Neural crest cell (in vitro differentiated cells): ENCODE measurements at regions not wholly inside any gene's neighbourhood (a gene's known extent, or its start where the extent isn't known, plus 50 kb on each side); places are given as distances from the start of the nearest gene placed in this dataset.

Experiments
- DNase-seq: peaks from one replicate; pipeline ENCODE4 v3.0.0; 2021; ENCODE audit warnings: low read depth, mixed read lengths, low spot score
- H3K27ac Mint-ChIP-seq: one replicate; pipeline ENCODE4 v1.8.0; 2021; ENCODE audit warnings: mild to moderate bottlenecking, mixed read lengths; ENCODE audit not compliant: unreplicated experiment
- H3K27me3 Mint-ChIP-seq: 2 replicates; pipeline ENCODE4 v1.8.0; 2021; ENCODE audit warnings: low read depth, mild to moderate bottlenecking, mixed read lengths
- H3K36me3 Mint-ChIP-seq: 2 replicates; pipeline ENCODE4 v1.8.0; 2021; ENCODE audit warnings: low read depth, mild to moderate bottlenecking, mixed read lengths
- H3K4me1 Mint-ChIP-seq: 2 replicates; pipeline ENCODE4 v1.8.0; 2021; ENCODE audit warnings: mixed read lengths
- H3K4me3 Mint-ChIP-seq: one replicate; pipeline ENCODE4 v1.8.0; 2021; ENCODE audit warnings: mild to moderate bottlenecking, mixed read lengths
- H3K9me3 Mint-ChIP-seq: 2 replicates; pipeline ENCODE4 v1.8.0; 2021; ENCODE audit warnings: mixed read lengths
- CTCF ChIP-seq: fragments of 200-600 bp; sonication (generic); conservative IDR thresholded peaks from 2 replicates; pipeline ENCODE4 v1.5.0; 2021; ENCODE audit warnings: antibody characterized with exemption, mild to moderate bottlenecking

GRCh38 chr13:105936816-105937215 lies 598.6 kb downstream of the EFNB2 start:
- H3K4me3 Mint-ChIP-seq = no peak overlapping the region
- H3K36me3 Mint-ChIP-seq = no peaks in the 10 kb centered on the region
- H3K27me3 Mint-ChIP-seq = no peaks in the 10 kb centered on the region
- no peak overlapping the region for H3K27ac Mint-ChIP-seq
- peaks cover 3% of the 10 kb centered on the region for H3K9me3 Mint-ChIP-seq
- no peak for DNase-seq
- no peak for TF ChIP-seq CTCF
- peaks cover 10% of the 10 kb centered on the region for H3K4me1 Mint-ChIP-seq

- Mint-ChIP-seq H3K36me3 (no peaks in the 10 kb centered on the region), H3K4me3 (no peak overlapping the region), H3K27me3 (no peaks in the 10 kb centered on the region), H3K27ac (no peak overlapping the region), H3K9me3 (no peaks in the 10 kb centered on the region), H3K4me1 (peaks cover 5% of the 10 kb centered on the region)
- TF ChIP-seq CTCF = no peak
- no peak for DNase-seq
Measured at GRCh38 chr13:105929505-105929904, 606.0 kb downstream of the EFNB2 start.

- no peak overlapping the region for H3K4me3 Mint-ChIP-seq
Measured at GRCh38 chr13:105928901-105929300, 606.6 kb downstream of the EFNB2 start.

GRCh38 chr13:105928048-105928447 lies 607.4 kb downstream of the EFNB2 start:
- Mint-ChIP-seq H3K27ac (no peak overlapping the region), H3K27me3 (no peaks in the 10 kb centered on the region), H3K4me3 (no peak overlapping the region), H3K9me3 (peaks cover 6% of the 10 kb centered on the region), H3K4me1 (peaks cover 5% of the 10 kb centered on the region), H3K36me3 (peaks cover 6% of the 10 kb centered on the region)
- DNase-seq = no peak
- no peak for TF ChIP-seq CTCF

More at GRCh38 chr13:105928901-105929300, 606.6 kb downstream of the EFNB2 start:
- peaks cover 5% of the 10 kb centered on the region for H3K4me1 Mint-ChIP-seq
- no peak for DNase-seq
- no peak overlapping the region for H3K27ac Mint-ChIP-seq
- H3K9me3 Mint-ChIP-seq = no peaks in the 10 kb centered on the region
- H3K36me3 Mint-ChIP-seq = no peaks in the 10 kb centered on the region
- TF ChIP-seq CTCF = no peak
- no peaks in the 10 kb centered on the region for H3K27me3 Mint-ChIP-seq

GRCh38 chr13:105925496-105925895 lies 610.0 kb downstream of the EFNB2 start:
- Mint-ChIP-seq H3K27me3 (no peaks in the 10 kb centered on the region), H3K36me3 (peaks cover 9% of the 10 kb centered on the region)

More at GRCh38 chr13:105925496-105925895, 610.0 kb downstream of the EFNB2 start:
- TF ChIP-seq CTCF = no peak
- H3K4me3 Mint-ChIP-seq = no peak overlapping the region
- no peak for DNase-seq
- H3K9me3 Mint-ChIP-seq = peaks cover 10% of the 10 kb centered on the region
- H3K4me1 Mint-ChIP-seq = peaks cover 13% of the 10 kb centered on the region
- no peak overlapping the region for H3K27ac Mint-ChIP-seq
